Uterus (tissue), 2 donors: ENCODE measurements at regions not wholly inside any gene's neighbourhood (a gene's known extent, or its start where the extent isn't known, plus 50 kb on each side); places are given as distances from the start of the nearest gene placed in this dataset.

Experiments
- POLR2A ChIP-seq, 2 donors: fragments of 450-650 bp; IDR thresholded peaks; one replicate each; pipeline ENCODE4 v1.6.1; 2016; ENCODE audit warnings: antibody characterized with exemption in 2 of 2, mild to moderate bottlenecking in 1 of 2, moderate library complexity in 1 of 2
- TF ChIP-seq, protein P1 (sequence below), 4 experiments: fragments of 200-600 bp in 2 of 4; fragments of 450-650 bp in 2 of 4; sonication (generic) in 2 of 4; IDR thresholded peaks; one replicate each; pipeline ENCODE4 v1.5.1; 2016 to 2019; ENCODE audit warnings: antibody characterized with exemption in 4 of 4, mild to moderate bottlenecking in 2 of 4, moderate library complexity in 1 of 4

DNA sequence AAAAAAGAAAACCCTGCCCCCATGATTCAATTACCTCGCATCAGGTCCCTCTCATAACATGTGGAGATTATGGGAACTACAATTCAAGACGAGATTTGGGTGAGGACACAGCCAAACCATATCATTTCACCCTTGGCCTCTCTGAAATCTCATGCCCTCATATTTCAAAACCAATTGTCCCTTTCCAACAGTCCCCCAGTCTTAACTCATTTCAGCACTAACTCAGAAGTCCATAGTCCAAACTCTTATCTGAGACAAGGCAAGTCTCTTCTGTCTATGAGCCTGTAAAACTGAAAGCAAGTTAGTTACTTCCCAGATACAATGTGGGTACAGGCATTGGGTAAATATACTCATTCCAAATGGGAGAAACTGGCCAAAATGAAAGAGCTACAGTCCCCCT lies 536.1 kb downstream of the MEI4 start:
- TF ChIP-seq, protein P1, sequence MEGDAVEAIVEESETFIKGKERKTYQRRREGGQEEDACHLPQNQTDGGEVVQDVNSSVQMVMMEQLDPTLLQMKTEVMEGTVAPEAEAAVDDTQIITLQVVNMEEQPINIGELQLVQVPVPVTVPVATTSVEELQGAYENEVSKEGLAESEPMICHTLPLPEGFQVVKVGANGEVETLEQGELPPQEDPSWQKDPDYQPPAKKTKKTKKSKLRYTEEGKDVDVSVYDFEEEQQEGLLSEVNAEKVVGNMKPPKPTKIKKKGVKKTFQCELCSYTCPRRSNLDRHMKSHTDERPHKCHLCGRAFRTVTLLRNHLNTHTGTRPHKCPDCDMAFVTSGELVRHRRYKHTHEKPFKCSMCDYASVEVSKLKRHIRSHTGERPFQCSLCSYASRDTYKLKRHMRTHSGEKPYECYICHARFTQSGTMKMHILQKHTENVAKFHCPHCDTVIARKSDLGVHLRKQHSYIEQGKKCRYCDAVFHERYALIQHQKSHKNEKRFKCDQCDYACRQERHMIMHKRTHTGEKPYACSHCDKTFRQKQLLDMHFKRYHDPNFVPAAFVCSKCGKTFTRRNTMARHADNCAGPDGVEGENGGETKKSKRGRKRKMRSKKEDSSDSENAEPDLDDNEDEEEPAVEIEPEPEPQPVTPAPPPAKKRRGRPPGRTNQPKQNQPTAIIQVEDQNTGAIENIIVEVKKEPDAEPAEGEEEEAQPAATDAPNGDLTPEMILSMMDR (IDR thresholded peaks at IDR 0.05) = no peak
- TF ChIP-seq POLR2A (IDR thresholded peaks at IDR 0.05) = no peak
